Erythroblast (primary cell): ENCODE measurements at regions not wholly inside any gene's neighbourhood (a gene's known extent, or its start where the extent isn't known, plus 50 kb on each side); places are given as distances from the start of the nearest gene placed in this dataset.

ENCODE experiments used
- GATA1 ChIP-seq: IDR thresholded peaks from 2 replicates; pipeline ENCODE4 v1.6.1; 2011; ENCODE audit warnings: low read depth, mild to moderate bottlenecking, control low read depth, low read length, moderate library complexity
- POLR2A ChIP-seq: IDR thresholded peaks from 2 replicates; pipeline ENCODE4 v1.6.1; 2011; ENCODE audit warnings: mild to moderate bottlenecking, low read length

DNA sequence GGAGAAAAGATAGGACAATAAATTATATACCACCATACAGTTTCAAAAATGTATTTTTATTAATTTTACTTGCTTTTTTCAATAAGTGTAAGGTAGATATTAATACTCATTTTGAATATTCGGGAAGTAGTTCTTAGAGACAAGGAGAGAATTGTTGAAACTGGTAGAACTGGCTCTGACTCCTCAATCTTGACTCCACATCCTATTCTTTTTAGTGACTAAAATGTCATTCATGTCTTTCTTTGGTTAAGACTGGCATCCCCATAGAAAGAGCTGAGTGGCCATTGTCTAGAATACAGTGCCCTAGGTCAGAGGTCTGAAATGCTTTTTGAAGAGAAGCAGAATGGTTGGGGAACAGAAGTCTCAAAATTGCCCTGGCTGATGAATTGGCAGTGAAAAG is 177.6 kb upstream of the LRIG3 start:
- TF ChIP-seq POLR2A, result no peak
- no peak for TF ChIP-seq GATA1
